Prostate gland (tissue), 2 donors: ENCODE measurements at regions not wholly inside any gene's neighbourhood (a gene's known extent, or its start where the extent isn't known, plus 50 kb on each side); places are given as distances from the start of the nearest gene placed in this dataset.

Experiments used
- DNase-seq: peaks from one replicate; pipeline ENCODE4 v3.0.0-alpha.2; 2019; ENCODE audit warnings: low spot score
- H3K27ac ChIP-seq, 2 donors: fragments of 200-600 bp; sonication (generic); 2 replicates each; pipeline ENCODE4 v1.5.1; 2017 to 2019
- H3K27me3 ChIP-seq: fragments of 200-600 bp; sonication (generic); replicated peaks from 2 replicates; pipeline ENCODE4 v1.5.1; 2019; ENCODE audit not compliant: insufficient read depth
- H3K36me3 ChIP-seq, 2 donors: fragments of 200-600 bp; sonication (generic); 1 replicate in 1 of 2; 2 replicates in 1 of 2; pipeline versions ENCODE4 v1.5.1 to v1.8.1; 2017 to 2019
- H3K4me1 ChIP-seq: fragments of 200-600 bp; sonication (generic); replicated peaks from 2 replicates; pipeline ENCODE4 v1.5.1; 2019
- H3K4me3 ChIP-seq, 2 donors: fragments of 200-600 bp; sonication (generic); 2 replicates each; pipeline ENCODE4 v1.5.1; 2017 to 2019
- H3K9me3 ChIP-seq: fragments of 200-600 bp; sonication (generic); 2 replicates; pipeline ENCODE4 v1.5.1; 2017
- CTCF ChIP-seq, 4 experiments: fragments of 200-600 bp in 2 of 4; fragments of 450-650 bp in 2 of 4; sonication (generic) in 2 of 4; IDR thresholded peaks; 1 replicate in 3 of 4; 2 replicates in 1 of 4; pipeline ENCODE4 v1.5.1; 2016 to 2019; ENCODE audit warnings: antibody characterized with exemption in 4 of 4, mild to moderate bottlenecking in 2 of 4, moderate library complexity in 2 of 4
- POLR2A ChIP-seq: fragments of 450-650 bp; IDR thresholded peaks from one replicate; pipeline ENCODE4 v1.6.1; 2016; ENCODE audit warnings: antibody characterized with exemption, mild to moderate bottlenecking
- POLR2AphosphoS5 ChIP-seq: sonication (generic); formaldehyde crosslinking; IDR thresholded peaks from one replicate; pipeline ENCODE4 v1.6.1; 2017; ENCODE audit warnings: antibody characterized with exemption
- WGBS: methylation state at CpG from one replicate; pipeline ENCODE4 v1.1.5; 2018; 5-methylcytosine and 5-hydroxymethylcytosine counted together
- intact Hi-C: fragments of 100-400 bp; cut with DNase I; formaldehyde crosslinking; loops from one replicate; pipeline ENCODE4 v1.14.2; 2022

GRCh38 chr4:178063568-178063967 is 621.3 kb upstream of the AGA start:
- no peak for DNase-seq
- H3K9me3 ChIP-seq, result no peaks in the 10 kb centered on the region
- no peak overlapping the region for H3K27ac ChIP-seq
- intact Hi-C loops, result no loop called here
- H3K4me1 ChIP-seq, result no peaks in the 10 kb centered on the region
- TF ChIP-seq POLR2AphosphoS5 (no peak), POLR2A (no peak), CTCF (IDR thresholded peaks at IDR 0.05) (no peak)
- WGBS, result 48% methylated on average over 1 of the region's 1 CpG
- no peaks in the 10 kb centered on the region for H3K27me3 ChIP-seq
- H3K4me3 ChIP-seq, result no peak overlapping the region
- no peaks in the 10 kb centered on the region for H3K36me3 ChIP-seq

GRCh38 chr4:178066338-178066941 is 624.2 kb upstream of the AGA start:
- no peaks in the 10 kb centered on the region for H3K4me1 ChIP-seq
- no peak overlapping the region for H3K27ac ChIP-seq
- H3K27me3 ChIP-seq, result no peaks in the 10 kb centered on the region
- DNase-seq, result no peak
- H3K4me3 ChIP-seq, result no peak overlapping the region
- 67% methylated on average over 2 of the region's 2 CpGs for WGBS
- TF ChIP-seq CTCF (IDR thresholded peaks at IDR 0.05) (no peak), POLR2AphosphoS5 (no peak), POLR2A (no peak)
- intact Hi-C loops, result no loop called here
- H3K9me3 ChIP-seq, result no peaks in the 10 kb centered on the region
- no peaks in the 10 kb centered on the region for H3K36me3 ChIP-seq

- no peaks in the 10 kb centered on the region for H3K27me3 ChIP-seq
- H3K4me1 ChIP-seq, result no peaks in the 10 kb centered on the region
- intact Hi-C loops, result no loop called here
- no peak overlapping the region for H3K4me3 ChIP-seq
- H3K27ac ChIP-seq, result no peak overlapping the region
- no peak for TF ChIP-seq POLR2A
- no peak for TF ChIP-seq POLR2AphosphoS5
- TF ChIP-seq CTCF (IDR thresholded peaks at IDR 0.05), result no peak
- 73% methylated on average over 4 of the region's 4 CpGs for WGBS
- no peaks in the 10 kb centered on the region for H3K36me3 ChIP-seq
- DNase-seq, result no peak
- H3K9me3 ChIP-seq, result no peaks in the 10 kb centered on the region
Measured at GRCh38 chr4:178068136-178068535, 625.9 kb upstream of the AGA start.

GRCh38 chr4:178070163-178070562 is 627.9 kb upstream of the AGA start:
- Histone ChIP-seq H3K4me1 (no peaks in the 10 kb centered on the region), H3K27me3 (no peaks in the 10 kb centered on the region), H3K27ac (no peak overlapping the region), H3K4me3 (no peak overlapping the region), H3K9me3 (no peaks in the 10 kb centered on the region), H3K36me3 (no peaks in the 10 kb centered on the region)
- DNase-seq, result no peak
- TF ChIP-seq POLR2AphosphoS5 (no peak), CTCF (IDR thresholded peaks at IDR 0.05) (no peak), POLR2A (no peak)
- WGBS, result 74% methylated on average over 1 of the region's 1 CpG
- intact Hi-C loops, result no loop called here

- H3K4me1 ChIP-seq, result no peaks in the 10 kb centered on the region
- 80% methylated on average over 1 of the region's 1 CpG for WGBS
- H3K9me3 ChIP-seq, result no peaks in the 10 kb centered on the region
- TF ChIP-seq CTCF (IDR thresholded peaks at IDR 0.05) (no peak), POLR2A (no peak), POLR2AphosphoS5 (no peak)
- intact Hi-C loops, result no loop called here
- H3K27me3 ChIP-seq, result no peaks in the 10 kb centered on the region
- H3K36me3 ChIP-seq, result no peaks in the 10 kb centered on the region
- no peak overlapping the region for H3K4me3 ChIP-seq
- no peak for DNase-seq
- no peak overlapping the region for H3K27ac ChIP-seq
Measured at GRCh38 chr4:178080312-178080711, 638.1 kb upstream of the AGA start.
